DND-41 (cell line): ENCODE measurements at regions not wholly inside any gene's neighbourhood (a gene's known extent, or its start where the extent isn't known, plus 50 kb on each side); places are given as distances from the start of the nearest gene placed in this dataset.
A peak's percentile ranks its signal among the peaks of the same experiment; 100 is the strongest.

Experiments
- ATAC-seq: fragments of 200-7000 bp; cut with Tn5 transposase; 3 replicates; pipeline ENCODE4 v1.9.1; 2021; ENCODE audit warnings: low read depth; ENCODE audit not compliant: insufficient read depth
- DNase-seq: peaks from one replicate; pipeline ENCODE4 v3.0.0-alpha.2; 2020
- H2AFZ ChIP-seq: 2 replicates; pipeline ENCODE4 v1.6.0; 2012; ENCODE audit warnings: low read depth, low read length
- H3K27ac ChIP-seq: 2 replicates; pipeline ENCODE4 v1.5.1; 2012; ENCODE audit warnings: low read length, inconsistent platforms
- H3K27me3 ChIP-seq: fragments of 200-600 bp; sonication (generic); 2 replicates; pipeline ENCODE4 v1.6.0; 2012; ENCODE audit warnings: low read length, mild to moderate bottlenecking, inconsistent platforms; ENCODE audit not compliant: insufficient read depth, poor library complexity
- H3K36me3 ChIP-seq: 2 replicates; pipeline ENCODE4 v1.5.1; 2012; ENCODE audit warnings: low read length, inconsistent platforms; ENCODE audit not compliant: insufficient read depth
- H3K4me1 ChIP-seq: 2 replicates; pipeline ENCODE4 v1.5.1; 2012; ENCODE audit warnings: mild to moderate bottlenecking, low read length; ENCODE audit not compliant: insufficient read depth
- H3K4me2 ChIP-seq: 2 replicates; pipeline ENCODE4 v1.6.0; 2012; ENCODE audit warnings: mild to moderate bottlenecking, moderate library complexity, low read length, inconsistent platforms; ENCODE audit not compliant: insufficient read depth
- H3K4me3 ChIP-seq, 2 experiments: fragments of 200-600 bp in 1 of 2; shearing (Covaris generic) in 1 of 2; 2 replicates each; pipeline ENCODE4 v1.5.1; 2012 to 2016; ENCODE audit warnings: inconsistent platforms in 2 of 2, low read length in 2 of 2, mild to moderate bottlenecking in 2 of 2, low read depth in 1 of 2, moderate library complexity in 1 of 2
- H3K79me2 ChIP-seq: 2 replicates; pipeline ENCODE4 v1.6.0; 2012; ENCODE audit warnings: low read length, inconsistent platforms; ENCODE audit not compliant: insufficient read depth
- H3K9ac ChIP-seq: 2 replicates; pipeline ENCODE4 v1.6.0; 2012; ENCODE audit warnings: low read depth, mild to moderate bottlenecking, inconsistent platforms, low read length, moderate library complexity
- H3K9me3 ChIP-seq: 2 replicates; pipeline ENCODE4 v1.5.1; 2012; ENCODE audit warnings: low read length, moderate library complexity, mild to moderate bottlenecking, inconsistent platforms; ENCODE audit not compliant: insufficient read depth, severe bottlenecking
- H4K20me1 ChIP-seq: 2 replicates; pipeline ENCODE4 v1.6.0; 2012; ENCODE audit warnings: low read length; ENCODE audit not compliant: insufficient read depth
- CTCF ChIP-seq: IDR thresholded peaks from 2 replicates; pipeline ENCODE4 v1.5.1; 2012; ENCODE audit warnings: borderline replicate concordance, low read length, moderate library complexity, mild to moderate bottlenecking; ENCODE audit not compliant: poor library complexity, severe bottlenecking; ENCODE audit errors: extremely low read depth
- EZH2 ChIP-seq: IDR thresholded peaks from 3 replicates; pipeline ENCODE4 v1.6.1; 2012; ENCODE audit warnings: borderline replicate concordance, low read depth, mild to moderate bottlenecking, moderate library complexity, low read length, inconsistent platforms; ENCODE audit not compliant: severe bottlenecking

DNA sequence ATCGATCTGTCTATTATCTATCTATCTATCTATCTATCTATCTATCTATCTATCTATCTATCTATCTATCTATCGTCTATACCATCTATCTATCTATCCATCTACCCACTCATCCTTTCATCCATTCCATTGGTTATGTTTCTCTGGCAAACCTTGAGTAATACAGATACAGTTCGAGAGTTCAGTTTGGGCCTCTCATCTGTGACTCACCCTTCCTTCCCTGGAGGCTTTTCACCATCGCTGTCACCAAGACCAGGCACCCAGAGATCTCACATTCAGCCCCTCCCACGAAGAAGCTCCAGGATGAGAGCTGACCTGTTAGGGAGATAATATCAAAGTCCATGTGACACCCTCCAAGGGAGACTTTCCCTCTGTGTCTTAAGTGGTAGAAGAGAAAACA lies 164.1 kb upstream of the CELF4 start:
- Histone ChIP-seq H3K4me2 (no peak overlapping the region), H3K36me3 (no peaks in the 10 kb centered on the region), H3K27me3 (no peaks in the 10 kb centered on the region), H3K4me1 (no peaks in the 10 kb centered on the region), H2AFZ (no peak overlapping the region), H3K4me3 (no peak overlapping the region), H4K20me1 (no peaks in the 10 kb centered on the region), H3K9ac (no peak overlapping the region), H3K27ac (no peak overlapping the region), H3K9me3 (no peaks in the 10 kb centered on the region), H3K79me2 (no peaks in the 10 kb centered on the region)
- no peak for TF ChIP-seq CTCF
- TF ChIP-seq EZH2: no peak
- DNase-seq (no peak), ATAC-seq (no peak)

DNA sequence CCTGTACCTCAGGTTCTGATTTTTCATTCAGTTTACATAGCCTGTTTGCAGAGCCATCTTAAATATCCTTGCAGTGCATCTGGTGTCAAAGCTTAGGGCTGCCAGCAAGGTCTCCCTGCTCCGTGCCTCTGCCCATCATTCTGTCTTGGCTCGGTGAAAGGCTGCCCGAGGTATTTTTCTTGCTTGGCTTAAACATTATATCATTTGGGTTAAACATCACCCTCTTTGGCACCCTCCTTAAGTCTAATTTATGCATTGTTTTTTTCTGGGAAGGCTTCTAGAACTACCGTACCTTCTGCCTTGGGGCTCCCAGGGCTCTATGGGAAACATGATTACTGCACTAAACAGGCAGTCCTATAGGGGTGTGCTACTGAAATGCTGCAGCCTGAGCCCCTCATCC lies 158.6 kb upstream of the CELF4 start:
- DNase-seq: no peak

DNA sequence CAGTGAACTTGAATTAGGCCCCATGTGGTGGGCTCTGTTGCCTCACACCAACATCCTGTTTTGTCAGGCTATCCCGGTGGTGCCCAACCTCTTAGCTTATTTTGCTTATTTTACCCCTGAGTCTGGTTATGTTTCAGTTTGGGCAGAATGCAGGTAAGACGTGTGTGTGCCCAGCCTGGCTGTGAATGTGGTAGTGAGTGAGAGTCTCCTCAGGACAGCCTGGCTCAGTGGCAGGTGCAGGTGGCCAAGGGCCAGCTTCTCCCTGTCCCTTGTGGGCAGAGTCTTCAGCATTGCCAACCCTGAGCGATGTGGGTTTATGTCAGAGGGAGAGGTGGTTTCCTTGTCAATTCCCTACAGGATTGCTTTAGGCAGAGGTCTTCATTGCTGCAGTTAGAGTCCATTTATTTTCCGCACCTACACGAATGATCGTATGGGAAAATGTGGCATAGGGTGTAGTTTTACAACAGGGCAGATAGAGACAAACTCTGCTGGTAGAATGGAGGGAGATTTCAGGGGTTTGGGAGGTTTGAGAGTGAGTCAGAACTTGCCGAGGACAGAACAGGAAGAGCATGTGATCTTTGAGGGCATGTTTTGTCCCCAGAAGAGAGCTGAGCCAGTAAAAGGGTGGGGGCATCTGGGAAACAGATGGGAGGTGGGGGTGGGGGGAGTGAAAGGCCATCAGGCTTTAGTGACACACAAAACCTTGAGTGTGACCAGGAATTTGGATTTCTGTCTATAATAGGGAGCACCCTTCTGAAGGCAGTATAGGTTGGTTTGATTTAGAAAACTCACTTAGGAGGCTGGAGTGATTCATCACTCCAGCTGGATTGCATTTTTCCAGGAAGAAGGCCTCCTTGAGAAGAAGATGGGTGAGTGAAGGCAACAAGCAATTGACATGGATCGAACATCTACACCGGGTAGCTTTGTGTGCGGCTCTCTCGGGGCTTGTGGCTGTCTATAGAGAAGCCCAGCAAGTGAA lies 156.2 kb upstream of the CELF4 start:
- TF ChIP-seq EZH2: no peak
- TF ChIP-seq CTCF: no peak
- H3K79me2 ChIP-seq: no peaks in the 10 kb centered on the region
- 0 out of 2 replicates have a peak overlapping the region, but pooled peaks have one; percentile 13 for H2AFZ ChIP-seq
- H3K4me1 ChIP-seq: no peaks in the 10 kb centered on the region
- ATAC-seq (no peak), DNase-seq (no peak)
- H3K9ac ChIP-seq: no peak overlapping the region
- H3K4me2 ChIP-seq: no peak overlapping the region
- H3K36me3 ChIP-seq: no peaks in the 10 kb centered on the region
- H3K4me3 ChIP-seq: no peak overlapping the region
- no peaks in the 10 kb centered on the region for H3K9me3 ChIP-seq
- H3K27me3 ChIP-seq: no peaks in the 10 kb centered on the region
- H4K20me1 ChIP-seq: no peaks in the 10 kb centered on the region
- no peak overlapping the region for H3K27ac ChIP-seq

More for the DNA sequence above, 158.6 kb upstream of the CELF4 start:
- H2AFZ ChIP-seq: no peak overlapping the region
- H3K27me3 ChIP-seq: no peaks in the 10 kb centered on the region
- H3K4me2 ChIP-seq: no peak overlapping the region
- no peaks in the 10 kb centered on the region for H3K79me2 ChIP-seq
- no peak for TF ChIP-seq EZH2
- no peak for TF ChIP-seq CTCF
- no peak overlapping the region for H3K4me3 ChIP-seq
- no peak overlapping the region for H3K27ac ChIP-seq
- no peak for ATAC-seq
- no peaks in the 10 kb centered on the region for H3K36me3 ChIP-seq
- H3K9me3 ChIP-seq: no peaks in the 10 kb centered on the region
- H4K20me1 ChIP-seq: no peaks in the 10 kb centered on the region
- no peak overlapping the region for H3K9ac ChIP-seq
- no peaks in the 10 kb centered on the region for H3K4me1 ChIP-seq
